Fibroblast of lung (primary cell): ENCODE measurements at regions not wholly inside any gene's neighbourhood (a gene's known extent, or its start where the extent isn't known, plus 50 kb on each side); places are given as distances from the start of the nearest gene placed in this dataset.

Experiments used
- CTCF ChIP-seq, 2 donors: IDR thresholded peaks in 1 of 2; conservative IDR thresholded peaks in 1 of 2; 1 replicate in 1 of 2; 2 replicates in 1 of 2; pipeline ENCODE4 v1.5.1; 2011 to 2012; ENCODE audit warnings: low read length in 2 of 2, control low read depth in 1 of 2, inconsistent platforms in 1 of 2, low read depth in 1 of 2, mild to moderate bottlenecking in 1 of 2
- EZH2 ChIP-seq: IDR thresholded peaks from 2 replicates; pipeline ENCODE4 v1.5.1; 2012; ENCODE audit warnings: low read length, control low read depth, mild to moderate bottlenecking; ENCODE audit errors: missing control alignments

GRCh38 chr14:29216268-29217232, 450.0 kb downstream of the FOXG1 start:
- TF ChIP-seq CTCF (conservative IDR thresholded peaks at IDR 0.05 in 1 of 2, IDR thresholded peaks at IDR 0.05 in 1 of 2; ENCODE audit: low read depth in 1 of 2, low read length in 2 of 2) (no peak), EZH2 (no peak)
